Non-pigmented ciliary epithelial cell (primary cell): ENCODE measurements at regions not wholly inside any gene's neighbourhood (a gene's known extent, or its start where the extent isn't known, plus 50 kb on each side); places are given as distances from the start of the nearest gene placed in this dataset.

Experiments
- DNase-seq: peaks from one replicate; pipeline ENCODE4 v3.0.0-alpha.2; 2010; ENCODE audit warnings: low read depth

GRCh38 chr3:194971965-194972364, 286.3 kb downstream of the FAM43A start:
- DNase-seq, result no peak

- no peak for DNase-seq
Measured at GRCh38 chr3:194972641-194973040, 287.0 kb downstream of the FAM43A start.

DNA sequence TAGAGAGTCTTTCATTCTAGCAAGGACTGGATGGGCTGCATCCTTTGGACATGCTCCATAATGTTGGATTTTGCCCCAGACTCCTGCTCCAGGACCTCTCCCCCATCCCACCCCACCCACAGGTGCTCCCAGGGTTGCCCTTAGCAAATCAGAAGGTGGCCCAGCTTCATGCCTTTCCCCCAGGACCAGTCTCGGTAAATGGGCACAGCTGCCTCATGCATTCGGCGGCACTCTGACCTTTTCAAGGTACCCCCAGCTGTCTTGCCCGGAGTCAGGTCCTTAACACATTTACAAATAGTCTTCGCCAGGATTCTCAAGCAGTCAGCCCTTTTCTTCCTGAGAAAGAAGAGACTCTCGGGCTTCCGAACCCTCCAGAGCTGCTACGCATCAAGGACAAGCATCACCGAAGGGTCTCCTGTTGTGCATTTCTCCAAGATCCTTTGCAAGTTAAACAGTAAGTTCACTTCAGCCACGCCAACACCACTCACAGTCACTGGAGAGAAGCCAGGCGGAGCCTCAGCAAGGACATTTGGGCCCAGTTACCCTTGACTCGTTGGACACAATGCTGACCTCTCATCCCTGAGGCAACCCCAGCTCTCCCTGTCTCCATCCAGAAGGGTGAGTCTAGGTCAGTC, 287.8 kb downstream of the FAM43A start:
- DNase-seq, result no peak

GRCh38 chr3:194974468-194975135, 288.9 kb downstream of the FAM43A start:
- no peak for DNase-seq

GRCh38 chr3:194976049-194976451, 290.4 kb downstream of the FAM43A start:
- DNase-seq, result no peak

DNA sequence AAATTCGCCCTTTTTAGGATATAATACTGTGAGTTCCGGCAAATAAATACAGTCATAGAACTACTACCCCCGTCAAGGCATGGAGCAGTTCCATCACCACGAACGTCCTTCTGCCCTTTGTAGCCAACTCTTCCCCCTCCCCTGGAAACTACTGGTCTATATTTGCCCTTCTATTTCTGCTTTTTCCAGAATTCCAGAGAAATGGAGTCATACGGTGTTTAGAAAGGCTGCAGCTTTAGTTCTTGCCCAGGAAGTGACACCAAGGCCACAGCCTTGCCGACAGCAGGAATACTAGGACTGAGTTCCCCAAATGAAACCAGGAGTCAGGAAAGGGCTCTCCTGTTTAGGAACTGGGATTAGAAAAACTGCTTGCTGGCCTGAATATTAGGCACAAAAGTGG, 291.2 kb downstream of the FAM43A start:
- DNase-seq, result no peak

DNA sequence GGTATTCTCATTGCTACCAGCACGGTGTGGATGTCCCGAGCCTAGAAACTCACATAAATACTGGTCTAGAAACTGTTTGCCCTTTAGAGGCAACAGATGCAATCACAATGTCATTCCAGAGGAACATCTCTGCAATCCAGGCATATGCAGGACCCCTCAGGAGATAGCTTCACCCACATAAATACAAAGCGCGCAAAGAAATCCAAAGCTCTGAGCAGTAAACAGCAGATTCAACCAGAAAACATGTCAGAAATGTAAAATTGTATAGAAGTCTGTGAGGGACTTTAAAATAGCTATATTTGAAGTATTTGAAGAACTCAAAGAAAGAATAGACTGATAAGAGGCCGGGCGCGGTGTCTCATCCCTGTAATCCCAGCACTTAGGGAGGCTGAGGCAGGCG, 291.7 kb downstream of the FAM43A start:
- no peak for DNase-seq

DNA sequence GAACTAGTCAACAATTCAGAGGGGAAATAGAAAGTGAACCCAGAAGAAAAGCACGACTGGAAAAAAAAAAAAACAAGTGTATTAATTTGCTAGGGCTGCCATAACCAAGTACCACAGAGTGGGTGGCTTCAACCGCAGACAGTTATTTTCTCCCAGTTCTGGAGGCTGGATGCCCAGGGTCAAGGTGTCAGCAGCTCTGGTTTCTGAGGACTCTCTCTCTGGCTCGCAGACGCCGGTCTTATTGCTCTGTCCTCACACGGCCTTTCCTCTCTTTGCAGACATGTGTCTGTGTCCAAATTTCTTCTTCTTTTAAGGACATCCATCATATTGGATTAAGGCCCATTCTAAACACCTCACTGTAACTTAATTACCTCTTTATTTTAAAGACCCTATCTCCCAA, 291.8 kb downstream of the XXYLT1 start:
- DNase-seq, result no peak

- DNase-seq, result no peak
Measured at GRCh38 chr3:194982472-194982871, 288.5 kb downstream of the XXYLT1 start.

DNA sequence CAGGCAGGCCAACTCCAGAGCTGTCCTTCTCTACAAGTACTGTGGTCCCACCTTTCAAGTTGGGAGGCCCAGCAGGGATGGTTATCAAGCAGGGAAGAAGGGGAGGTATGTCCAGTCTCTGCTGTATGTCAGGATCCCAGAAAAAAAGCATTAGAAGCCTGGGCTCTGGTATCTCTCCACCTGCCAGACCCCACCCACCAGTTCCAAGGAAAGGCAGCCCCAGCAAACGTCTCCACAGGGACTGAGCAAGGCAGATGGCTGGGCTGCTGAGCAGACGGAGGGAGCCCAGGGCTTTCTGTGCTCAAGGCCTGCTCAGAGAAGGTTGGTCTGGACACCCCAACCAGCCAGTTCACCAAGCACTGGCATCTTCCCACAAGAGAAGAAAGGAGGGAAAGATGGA, 287.8 kb downstream of the XXYLT1 start:
- DNase-seq, result no peak

DNA sequence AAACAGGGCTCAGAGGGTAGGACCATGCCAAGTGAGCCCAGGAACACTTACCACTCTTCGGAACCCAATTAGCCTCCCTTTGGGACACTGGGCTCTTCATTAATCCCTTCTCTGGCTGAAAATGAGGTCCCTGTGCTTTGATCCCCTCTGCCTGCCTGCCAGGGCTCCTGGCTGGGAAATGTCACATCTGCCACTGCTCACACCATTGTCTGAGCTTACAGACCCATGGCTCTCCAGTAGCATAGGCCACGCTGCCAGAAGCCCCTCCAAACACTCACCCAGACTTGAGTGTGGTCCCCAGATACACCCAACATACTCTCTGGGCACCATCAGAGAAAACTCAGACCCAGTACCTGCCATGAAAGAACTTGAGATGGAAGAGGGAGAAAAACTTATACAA, 287.3 kb downstream of the XXYLT1 start:
- no peak for DNase-seq

DNA sequence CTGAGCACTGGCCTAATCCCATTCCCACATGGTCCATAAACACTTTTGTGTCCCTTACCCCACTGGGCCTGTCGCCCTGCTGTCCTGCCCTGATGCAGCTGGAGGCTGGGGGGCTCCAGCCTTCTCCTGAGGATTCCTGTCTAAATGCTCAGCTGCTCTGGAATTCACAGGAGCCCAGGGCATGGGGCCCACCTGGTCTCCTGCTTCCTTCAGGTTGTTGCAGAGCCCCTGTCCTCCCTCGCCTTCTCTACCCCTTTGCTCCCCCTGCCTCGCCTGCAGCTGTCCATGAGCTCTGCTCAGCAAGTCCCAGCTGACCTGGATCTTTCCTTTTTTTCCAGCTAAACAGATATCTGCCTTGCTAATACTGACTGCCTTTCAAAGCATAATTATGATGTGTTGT, 286.9 kb downstream of the XXYLT1 start:
- no peak for DNase-seq

DNA sequence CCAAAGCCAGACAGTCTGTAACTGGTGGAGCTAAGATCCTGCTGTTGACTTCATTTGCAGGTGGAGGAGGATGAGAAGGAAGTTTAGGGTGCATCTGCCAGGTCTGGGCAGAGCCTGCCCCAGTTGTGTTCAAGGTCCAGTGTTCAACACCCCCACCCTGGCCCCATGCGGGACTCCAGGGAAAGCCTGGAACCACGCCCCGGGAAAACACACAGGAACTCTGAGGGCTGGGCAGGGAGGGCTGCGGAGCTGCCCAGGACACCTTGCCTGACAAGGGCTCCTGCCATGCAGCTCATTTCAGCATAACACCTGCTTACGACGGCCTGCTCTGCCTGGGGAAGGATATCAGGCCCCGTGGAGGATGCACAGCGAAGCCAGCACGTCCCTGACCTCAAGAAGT, 286.3 kb downstream of the XXYLT1 start:
- no peak for DNase-seq

- no peak for DNase-seq
Measured at GRCh38 chr3:194985031-194985578, 285.9 kb downstream of the XXYLT1 start.

DNA sequence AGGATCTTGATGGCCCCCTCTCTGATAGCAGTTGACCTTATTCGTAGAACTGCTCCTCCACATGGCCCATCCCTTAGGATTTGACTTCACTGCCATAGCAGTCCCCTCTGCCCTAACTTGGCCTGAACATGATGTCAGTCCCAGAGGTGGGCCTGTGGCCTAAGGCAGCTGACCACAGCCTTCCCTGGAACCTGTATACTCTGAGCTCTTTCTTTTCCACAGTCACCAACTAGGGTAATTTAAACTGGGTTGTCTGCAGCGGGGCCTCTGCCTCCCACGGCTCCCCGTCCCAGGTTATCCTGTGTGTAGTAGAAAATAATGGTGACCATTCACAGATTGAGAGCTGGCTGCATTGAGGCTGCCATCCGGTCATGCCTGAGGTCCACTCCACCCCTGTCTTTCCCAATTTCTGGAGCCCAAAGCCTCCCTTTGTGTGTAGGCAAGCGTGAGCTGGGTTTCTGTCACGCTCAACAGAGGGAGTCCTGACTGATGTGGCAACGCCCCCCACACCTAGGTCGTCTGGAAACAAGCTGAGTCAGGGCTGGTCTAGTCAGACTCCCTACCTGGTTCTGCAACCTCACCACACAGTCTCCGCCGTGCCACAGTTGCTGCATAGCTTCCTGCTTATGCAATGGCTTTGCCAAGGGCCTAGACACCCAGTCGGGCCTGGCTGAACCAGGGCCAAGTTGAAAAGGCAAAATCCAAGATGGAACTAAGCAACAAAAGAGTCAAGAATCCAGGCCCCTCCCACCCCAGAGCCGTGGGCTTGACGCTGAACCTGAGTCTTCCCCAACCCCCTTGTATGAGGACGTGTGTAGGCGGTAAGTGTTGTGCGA, 284.5 kb downstream of the XXYLT1 start:
- no peak for DNase-seq

DNA sequence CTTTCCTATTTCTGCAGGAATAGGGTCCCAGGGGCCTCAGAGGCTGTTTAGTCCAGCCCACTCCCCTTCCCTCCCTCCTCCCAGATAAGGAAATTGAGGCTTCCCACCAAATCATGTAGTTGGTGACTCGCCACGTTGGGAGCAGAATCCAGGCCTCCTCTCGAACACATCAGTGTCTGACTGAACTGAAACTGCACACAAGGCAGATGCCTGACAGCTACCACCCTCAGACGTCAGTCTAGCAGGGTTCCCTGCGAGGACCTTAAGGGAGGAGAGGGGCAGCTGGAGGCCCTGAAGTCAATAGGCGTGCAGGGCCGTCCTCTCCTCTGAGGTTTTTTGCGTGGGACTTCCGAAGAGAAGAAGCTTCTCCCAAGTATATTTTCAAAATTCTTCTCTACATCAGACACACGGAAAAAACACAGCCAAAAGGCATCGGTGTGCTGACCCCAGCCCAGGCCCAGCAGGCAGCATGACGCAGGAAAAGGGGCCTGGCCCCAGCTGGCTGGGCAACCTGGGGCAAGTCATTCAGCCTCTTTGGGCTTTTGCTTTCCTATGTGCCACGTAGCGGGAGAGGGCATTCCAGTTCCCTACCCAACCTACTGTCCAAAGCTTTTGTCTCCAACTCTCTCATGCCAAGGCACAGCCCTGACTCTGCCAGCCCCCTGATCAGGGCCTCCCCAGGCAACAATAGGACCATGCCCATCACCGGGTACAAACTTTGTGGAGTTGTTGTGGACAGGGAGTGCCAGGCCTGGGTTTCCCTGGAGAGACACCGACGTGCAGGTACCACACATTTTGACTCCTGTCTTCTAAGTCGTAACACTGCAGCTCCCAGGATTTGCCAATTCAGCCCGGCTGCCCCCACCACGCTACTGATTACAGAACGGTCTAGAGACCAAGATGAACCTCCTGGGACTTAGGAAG, 283.1 kb downstream of the XXYLT1 start:
- DNase-seq, result no peak

DNA sequence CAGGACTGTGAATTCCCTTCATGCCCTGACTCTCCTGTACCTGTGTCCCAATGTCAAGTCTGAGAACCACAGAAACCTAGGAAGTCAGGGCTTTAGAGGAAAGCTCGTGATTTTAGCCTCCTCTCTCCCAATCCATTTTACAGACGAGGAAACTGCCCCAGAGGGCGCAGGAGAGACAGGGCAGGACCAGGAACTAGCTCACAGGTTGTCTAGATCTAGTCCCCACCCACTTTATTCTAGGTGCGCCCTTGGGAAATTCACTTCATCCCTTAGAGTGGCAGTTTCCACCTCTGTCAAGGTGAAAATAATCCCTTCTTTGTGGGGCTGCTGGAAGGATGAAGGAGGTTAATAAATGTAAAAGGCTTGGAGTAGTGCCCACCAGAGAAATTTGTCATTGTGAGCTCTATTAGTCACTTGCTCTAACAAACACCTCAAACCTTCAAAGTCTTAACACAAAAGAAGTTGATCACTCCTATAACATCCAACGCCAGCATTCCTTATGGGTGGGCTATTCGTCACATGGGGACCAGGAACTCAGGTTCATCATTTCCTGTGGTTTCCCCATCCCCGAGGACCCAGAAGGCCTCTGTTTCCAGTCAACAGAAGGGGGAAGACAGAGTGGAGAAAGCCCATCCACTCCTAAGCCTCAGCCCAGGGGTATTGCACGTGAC, 282.3 kb downstream of the XXYLT1 start:
- DNase-seq, result no peak

GRCh38 chr3:194989241-194989640, 281.7 kb downstream of the XXYLT1 start:
- no peak for DNase-seq

DNA sequence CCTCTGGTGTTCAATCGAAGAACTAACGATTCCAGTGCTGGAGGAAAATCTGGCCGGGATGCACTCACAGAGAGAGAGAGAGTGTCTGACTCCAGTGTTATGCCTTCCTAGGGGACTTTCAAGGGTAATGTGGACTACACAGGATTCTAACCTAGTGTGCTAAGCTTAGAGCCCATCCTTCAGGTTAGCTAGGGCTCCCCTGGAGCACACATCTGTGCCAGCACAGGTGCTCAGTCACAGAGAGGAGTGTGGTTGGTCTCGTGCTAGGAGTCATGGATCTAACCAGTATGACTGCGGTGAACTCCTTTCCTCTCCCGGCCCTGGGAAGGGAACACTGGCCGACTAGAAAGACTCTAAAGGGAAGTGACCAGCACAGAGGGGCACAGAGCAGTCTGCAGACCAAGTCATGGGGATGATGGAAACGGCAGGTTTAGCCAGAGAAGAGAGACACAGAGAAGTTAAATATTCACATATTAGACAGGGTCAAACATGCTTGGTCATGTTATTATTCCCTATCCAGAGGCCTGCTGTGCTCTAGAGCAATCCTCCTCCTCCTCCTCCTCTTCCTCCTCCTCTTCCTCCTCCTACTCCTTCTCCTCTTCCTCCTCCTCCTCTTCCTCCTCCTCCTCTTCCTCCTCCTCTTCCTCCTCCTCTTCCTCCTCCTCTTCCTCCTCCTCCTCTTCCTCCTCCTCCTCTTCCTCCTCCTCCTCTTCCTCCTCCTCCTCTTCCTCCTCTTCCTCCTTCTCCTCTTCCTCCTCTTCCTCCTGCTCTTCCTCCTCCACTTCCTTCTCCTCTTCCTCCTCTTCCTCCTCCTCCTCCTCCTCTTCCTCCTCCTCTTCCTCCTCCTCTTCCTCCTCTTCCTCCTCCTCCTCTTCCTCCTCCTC, 280.3 kb downstream of the XXYLT1 start:
- no peak for DNase-seq

DNA sequence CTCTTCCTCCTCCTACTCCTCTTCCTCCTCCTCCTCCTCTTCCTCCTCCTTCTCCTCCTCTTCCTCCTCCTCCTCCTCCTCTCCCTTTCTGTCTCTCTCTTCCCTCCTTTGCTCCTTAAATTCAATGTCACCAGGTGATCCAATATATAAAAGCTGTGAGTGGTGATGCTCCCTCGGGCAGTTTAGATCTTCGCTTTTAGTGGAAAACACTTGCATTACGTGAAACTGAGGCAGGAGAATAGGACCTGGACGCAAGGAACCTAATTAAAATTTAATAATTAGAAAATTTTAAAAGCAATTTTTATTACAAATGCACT, 279.7 kb downstream of the XXYLT1 start:
- DNase-seq, result no peak
